HG02610 (cell line): ENCODE measurements at regions not wholly inside any gene's neighbourhood (a gene's known extent, or its start where the extent isn't known, plus 50 kb on each side); places are given as distances from the start of the nearest gene placed in this dataset.
A peak's percentile ranks its signal among the peaks of the same experiment; 100 is the strongest.

Source experiments
- ATAC-seq: cut with Tn5 transposase; IDR thresholded peaks from one replicate; pipeline ENCODE4 v1.9.1; 2021; ENCODE audit warnings: mild to moderate bottlenecking, moderate library complexity; ENCODE audit not compliant: unreplicated experiment

DNA sequence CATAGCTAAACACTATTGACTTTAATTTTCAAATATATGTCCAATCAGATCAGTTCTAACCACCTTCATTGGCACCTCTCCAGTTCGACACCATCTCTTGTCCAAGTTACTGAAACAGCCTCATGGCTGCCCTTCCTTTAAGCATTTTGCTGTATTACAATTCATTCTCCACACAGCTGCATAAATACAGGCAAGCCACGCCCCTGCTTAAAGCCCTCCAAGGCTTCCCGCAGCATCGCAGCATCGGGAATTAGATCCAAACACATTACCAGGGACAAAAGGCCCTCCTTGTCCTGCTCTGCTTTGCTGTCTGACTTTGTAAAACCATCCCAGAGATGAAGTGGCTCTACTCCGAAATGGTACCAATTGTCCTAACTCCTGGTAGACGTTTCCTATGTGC is 75.1 kb upstream of the RAI14 start:
- no peak for ATAC-seq

DNA sequence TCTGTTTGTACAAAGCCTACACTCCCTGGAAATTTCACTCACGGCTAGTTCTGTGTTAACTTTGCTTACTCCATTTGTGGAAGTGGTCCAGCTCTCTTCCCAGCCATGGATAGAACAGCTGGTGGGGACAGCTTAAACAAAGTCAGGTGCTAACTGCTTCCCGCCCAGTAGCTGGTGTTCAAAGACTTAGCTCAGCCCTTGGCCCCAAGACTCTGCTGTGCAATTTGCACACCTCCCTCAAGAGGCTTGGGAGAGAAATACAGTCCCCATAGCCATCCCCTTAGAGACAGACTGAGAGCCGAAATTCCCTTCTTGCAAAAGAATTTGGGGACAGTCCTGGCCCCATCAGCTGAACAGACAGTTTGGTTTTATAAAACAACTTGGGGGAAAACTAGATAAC is 73.8 kb upstream of the RAI14 start:
- ATAC-seq, result no peak

DNA sequence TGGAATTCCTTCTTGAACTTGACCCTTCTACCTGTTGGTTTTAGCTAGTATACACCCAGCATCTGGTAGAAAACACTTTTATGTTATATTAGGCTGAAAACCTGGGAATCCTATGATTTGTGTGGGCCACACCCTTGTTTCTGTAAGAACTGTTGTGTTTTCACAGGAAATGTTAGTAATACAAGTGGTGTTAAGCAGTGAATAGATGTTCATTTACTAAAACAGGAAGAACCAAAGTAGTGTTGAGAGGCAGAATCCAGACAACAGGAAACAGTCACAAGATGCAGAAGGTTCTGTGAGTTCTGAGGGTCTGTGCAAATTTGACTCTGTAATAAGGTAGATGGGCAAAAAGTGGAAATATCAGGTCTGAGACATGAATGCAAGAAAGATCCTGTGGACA is 73.0 kb upstream of the RAI14 start:
- no peak for ATAC-seq

DNA sequence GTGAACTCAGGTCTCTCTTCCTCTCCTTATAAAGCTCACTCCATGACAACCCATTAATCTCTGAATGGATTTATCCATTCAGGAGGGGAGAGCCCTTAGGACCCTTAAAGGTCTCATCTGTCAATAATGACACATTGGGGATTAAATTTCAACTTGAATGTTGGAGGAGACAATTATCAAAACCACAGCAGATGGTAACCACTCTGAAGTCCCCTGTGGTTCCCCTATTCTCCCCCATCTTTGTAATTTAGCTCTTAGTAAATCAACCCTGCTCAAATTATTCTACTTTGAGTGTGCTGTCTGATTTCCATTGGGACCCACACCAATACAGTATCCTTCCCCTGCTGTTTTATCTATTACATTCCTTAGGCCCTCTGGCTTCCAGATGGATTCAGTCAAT is 72.0 kb upstream of the RAI14 start:
- no peak for ATAC-seq

DNA sequence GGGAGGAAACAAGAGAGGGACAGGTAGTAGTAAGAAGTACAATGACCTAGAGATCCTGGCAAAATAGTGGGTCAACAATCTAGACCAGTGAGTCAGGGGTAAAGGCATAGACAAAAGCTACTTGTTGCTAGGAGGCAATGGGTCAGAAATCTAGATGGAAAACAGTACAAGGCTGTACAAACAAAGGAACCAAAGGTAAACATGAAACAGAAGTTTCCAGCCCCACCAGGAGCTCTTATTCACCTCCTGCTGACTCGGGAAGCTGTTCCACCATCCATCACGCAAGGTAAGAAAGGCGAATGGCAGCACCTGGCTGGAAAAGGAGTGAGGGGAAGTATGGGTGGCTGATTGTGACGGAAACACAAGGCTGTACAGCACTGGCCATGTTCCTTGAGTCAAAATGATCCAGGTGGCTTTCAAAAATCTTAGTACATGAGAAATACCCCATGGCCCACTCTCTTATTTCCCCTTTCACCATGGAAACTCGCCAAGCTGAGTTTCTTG is 70.5 kb upstream of the RAI14 start:
- no peak for ATAC-seq

DNA sequence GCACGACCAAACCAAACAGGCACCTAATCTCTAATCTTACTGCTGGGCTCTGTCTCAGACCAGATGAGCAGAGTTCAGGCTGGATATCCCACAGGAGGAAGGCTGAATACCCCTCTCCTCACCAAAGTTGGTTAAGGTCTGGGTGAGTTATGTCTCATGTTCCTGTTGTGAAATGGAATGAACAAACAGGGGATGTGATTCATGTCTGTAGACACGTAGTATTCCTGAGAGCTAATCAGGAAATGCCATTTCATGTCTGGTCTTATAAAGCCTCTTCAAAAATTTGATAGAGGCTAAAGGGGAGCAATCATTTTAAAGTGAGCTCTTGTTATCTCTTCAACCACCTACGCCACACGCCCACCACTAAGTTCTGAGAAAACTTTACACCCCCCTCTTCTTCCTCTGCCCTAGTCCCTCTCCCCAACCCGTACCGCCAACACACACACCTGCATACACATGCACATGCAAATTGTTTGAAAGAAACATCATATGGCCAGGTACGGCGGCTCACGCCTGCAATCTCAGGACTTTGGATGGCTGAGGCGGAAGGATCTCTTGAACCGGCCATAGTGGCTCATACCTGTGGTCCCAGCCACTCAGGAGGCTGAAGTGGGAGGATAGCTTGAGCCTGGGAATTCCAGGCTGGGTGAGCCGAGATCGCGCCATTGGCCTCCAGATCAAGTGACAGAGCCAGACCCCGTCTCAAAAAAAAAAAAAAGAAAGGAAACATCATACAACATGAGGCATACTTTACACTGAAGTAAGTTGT is 69.8 kb upstream of the RAI14 start:
- no peak for ATAC-seq

DNA sequence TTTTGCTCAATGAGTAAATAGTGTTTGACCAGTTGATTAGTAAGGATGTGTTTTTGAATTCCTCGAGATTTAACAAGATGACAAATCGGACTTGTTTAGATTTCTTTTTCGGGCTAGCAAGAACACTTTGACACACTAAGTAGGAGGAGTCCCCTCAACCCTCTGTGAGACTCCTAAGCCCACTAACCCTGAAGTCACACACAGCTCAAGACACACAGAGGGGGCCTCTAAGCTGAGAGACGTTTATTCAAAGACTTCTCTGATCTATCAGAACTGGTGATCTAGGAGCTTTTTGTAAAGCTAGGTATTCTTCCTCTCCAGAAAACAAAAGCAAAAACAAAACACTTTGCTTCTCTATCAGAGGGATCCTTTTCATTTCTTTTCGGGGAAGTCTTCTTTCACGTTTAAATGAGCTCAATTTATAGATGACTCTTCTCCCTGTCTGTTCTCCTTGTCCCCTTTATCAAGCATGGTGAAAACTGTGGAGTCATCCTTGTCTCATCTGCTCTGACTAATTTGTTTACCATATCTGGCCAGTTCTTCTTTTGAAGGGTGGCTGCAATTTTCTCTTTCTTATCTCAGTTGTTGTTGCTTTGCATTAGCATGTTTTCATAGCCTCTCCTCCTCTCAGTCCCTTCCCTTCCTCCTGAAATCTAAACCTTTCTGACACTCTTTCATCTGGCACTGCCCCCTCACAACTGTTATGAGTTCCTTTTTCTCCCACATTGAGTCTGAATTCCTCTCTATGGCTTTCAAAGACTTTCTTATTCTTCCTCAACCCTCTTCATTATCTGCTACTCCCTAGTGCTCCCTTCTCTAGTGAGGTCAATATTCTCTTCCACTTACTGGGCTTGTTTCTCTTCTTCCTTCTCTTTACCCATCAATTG is 68.5 kb upstream of the RAI14 start:
- peak; percentile 47 for ATAC-seq

DNA sequence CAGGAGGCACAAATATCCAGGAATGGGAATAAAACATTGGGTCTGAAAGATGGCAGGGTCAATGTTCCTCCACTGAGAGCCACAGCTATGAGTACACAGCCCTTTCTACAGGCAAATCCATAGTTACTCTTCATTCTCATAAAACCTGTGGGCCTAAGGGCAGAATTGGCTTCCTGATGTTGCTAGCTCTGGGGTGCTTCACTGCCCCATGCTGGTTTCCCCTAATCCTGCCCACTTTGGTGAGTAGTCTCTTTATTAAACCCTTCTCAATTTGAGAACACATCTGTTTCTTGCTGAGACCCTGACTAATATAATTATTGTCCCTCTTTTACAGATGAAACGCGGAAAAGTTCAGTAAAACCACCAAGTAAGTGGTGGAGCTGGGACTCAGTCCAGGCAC is 66.3 kb upstream of the RAI14 start:
- ATAC-seq, result no peak

DNA sequence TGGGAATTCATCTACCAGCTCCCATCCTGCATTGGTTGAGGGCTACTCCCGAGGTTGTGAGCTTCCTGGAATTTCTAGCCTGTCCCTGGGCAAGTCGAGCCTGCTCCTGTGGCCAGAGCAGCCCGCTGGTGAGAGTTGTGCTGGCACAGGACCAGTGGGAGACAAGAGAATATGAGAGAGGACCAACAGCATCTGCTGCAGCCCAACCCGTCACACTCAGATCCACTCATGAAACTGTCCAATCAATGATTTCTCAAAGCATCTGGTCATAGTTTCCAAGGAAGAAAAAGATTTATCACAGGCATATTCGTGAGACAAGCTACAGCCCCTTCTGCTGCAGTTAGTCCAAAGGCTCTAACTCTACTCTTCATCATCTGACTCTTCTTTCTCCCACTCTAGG is 64.4 kb upstream of the RAI14 start:
- no peak for ATAC-seq

DNA sequence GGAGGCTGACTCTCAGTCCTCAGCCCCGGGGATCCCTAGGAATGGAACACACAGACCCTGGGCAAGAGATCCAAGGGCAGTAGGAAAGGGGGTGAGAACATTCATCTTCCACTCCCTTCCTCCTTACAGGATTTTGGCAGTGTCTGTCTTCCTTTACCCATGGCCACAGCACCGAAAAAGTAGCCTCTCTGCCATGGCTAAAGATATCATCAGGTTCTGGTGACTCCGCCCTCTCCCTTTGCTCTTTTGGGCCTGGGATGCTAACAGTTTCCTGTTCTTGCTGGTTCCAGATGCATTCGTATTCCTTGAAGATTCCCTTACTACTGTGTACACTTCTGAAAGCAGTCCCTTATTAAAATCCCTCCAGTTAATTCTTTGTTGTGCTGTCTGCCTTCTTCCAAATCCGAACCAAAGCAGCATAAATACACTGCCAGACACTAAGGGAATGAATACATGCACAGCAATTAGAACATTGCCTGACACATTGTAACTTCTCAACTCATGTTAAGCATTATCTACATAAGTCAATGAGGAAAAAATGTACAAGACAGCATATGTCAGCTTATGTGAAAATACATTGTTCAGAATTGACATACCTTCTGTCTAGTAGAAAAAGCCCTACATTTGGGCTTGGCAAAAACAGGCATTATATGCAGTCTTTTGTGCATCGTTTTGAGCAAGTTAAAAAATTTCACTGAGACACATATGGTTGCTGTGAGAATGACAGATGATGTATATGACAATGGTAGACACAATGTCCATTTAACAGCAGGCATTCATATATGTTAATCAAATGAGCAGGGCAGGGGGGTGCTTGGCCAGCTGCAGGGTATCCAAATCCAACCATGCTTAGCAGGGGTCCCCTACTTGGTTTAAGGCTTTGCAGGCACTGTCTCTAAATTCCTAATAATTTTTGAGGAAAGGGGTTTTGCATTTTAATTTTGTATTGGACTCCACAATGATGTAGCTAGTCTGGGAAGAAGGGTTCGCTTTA is 58.8 kb upstream of the RAI14 start:
- ATAC-seq, result no peak

DNA sequence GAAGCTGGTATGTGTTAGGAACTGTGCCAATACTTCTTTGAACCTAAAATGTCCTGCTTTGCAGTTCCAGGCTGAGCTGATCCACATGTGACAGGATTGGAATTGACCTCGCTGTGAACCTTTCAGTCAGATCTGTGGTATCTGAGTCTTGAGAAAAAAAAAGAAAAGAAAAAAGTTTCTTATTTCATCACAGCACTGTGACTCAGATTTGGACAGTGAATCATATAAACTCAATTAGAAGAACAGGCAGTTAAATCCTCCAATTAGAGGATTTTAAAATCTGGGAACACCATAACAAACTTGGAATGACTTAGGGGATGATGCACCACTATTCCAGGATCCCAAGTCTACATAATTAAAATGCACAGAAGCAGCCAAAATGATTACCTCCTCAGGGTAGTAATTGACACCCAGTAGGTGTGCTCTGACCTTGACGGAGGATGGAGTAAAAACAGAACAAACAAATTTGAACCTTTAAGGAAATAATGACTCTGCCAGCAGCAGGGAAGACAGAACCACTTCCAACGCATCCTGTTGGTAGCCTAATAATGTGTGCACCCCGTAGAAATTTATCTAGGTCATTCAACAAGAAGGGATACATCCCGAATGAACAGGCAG is 57.8 kb upstream of the RAI14 start:
- no peak for ATAC-seq

DNA sequence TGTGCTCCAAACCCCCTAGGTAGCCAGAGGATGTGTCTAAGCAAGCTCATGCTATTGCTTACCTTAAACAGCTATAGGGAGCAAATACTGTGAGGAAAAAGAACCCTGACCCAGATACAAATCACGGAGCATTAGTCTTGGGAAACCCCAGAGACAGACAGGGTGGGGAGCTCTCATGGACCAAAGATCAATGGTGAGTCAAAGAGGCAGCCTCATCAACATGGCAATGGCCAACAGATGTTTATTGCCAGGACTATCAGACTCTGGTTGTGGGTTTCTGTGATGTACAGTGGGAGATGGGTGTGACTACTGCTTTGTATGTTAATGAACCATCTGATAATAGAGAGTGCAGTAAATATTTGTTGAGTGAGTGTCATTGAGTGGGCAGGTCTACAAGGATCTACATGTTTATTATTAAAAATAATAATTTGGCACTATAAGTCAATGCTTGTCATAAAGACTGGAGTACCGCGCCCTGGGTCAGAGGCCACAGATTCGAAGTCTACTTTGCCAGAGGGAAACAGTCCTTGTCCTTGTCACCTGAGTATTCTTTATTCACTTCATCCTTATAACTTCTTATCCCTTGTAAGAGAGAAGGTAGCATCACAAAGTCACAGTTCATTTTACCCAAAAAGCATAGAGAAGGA is 56.5 kb upstream of the RAI14 start:
- ATAC-seq, result no peak

DNA sequence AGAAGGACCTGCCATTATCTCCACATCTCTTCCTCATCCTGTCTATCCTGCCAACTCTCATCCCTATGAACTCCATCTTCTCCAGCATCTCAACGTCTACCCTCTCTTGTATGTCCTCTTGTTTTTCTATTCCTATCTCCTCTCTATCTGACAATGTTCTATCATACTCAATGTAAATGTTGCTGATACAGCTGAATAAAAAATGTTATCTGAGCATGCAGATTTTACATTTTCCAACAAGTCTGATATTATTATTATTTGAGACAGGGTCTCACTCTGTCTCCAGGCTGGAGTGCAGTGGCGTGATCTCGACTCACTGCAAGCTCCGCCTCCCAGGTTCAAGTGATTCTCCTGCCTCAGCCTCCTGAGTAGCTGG is 56.0 kb upstream of the RAI14 start:
- no peak for ATAC-seq

DNA sequence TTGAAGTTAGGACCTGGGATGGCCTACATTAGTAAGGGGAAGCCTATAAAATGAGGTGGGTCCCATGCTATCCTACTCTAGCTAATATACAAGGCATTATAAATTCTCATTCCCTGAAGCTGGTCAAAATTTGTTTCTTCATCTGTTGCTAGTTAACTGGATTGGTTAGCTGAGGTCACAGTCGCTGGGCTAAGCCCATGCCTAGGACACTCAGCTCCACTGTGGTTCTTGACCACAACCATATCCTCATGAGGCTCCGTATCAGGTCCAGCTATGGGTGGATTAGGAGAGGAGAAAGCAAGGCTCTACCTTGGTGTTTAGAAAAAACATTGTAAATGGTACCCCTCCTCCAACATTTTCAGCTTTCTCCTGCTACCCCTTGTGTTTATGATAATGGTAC is 52.8 kb upstream of the RAI14 start:
- no peak for ATAC-seq

DNA sequence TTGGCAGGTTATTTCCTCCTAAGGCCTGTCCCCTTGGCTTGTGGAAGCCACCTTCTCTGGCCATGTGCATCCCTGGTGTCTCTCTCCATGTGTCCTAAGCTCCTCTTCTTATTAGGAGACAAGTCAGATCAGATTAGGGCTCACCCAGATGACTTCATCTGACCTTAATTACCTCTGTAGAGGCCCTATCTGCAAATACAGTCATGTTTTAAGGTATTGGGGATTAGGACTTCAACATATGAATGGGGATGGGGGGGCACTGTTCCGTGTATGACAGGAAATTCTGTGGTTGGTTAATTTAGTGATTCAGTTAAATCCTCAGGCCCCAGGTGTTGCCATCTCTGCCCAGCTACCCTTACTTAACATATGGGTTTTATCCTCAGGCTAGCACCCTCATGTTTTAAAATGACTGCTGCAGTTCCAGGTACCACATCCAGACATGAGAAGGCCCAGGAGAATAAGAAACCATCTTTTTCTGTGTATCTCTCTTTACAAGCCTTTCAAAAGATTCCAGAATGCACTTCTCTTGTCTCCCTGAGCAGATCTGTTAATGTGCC is 51.9 kb upstream of the RAI14 start:
- no peak for ATAC-seq

DNA sequence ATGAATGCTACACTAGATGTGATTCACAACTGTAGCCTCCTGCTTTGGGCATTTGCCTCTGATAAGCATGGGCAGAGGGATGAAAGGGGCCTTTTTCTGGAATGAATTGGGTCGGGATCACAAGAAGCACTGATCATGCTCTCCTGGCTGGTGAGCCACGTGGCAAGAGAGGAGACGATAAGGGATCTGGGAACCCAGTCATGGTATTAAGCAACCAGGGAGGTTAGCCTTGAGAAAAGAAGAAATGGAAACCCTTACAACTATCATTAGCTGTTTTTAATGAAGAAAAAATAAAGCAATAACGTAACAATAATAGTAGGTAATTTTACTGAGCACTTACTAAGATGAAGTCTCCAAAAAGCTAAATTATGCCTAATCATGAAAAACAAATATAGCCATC is 50.0 kb upstream of the RAI14 start:
- no peak for ATAC-seq
